NCI-H1092 (cell line): ENCODE measurements at regions not wholly inside any gene's neighbourhood (a gene's known extent, or its start where the extent isn't known, plus 50 kb on each side); places are given as distances from the start of the nearest gene placed in this dataset.

Experiments
- DNase-seq: peaks from one replicate; lab custom pipeline; 2025; lab: John Stamatoyannopoulos, UW

DNA sequence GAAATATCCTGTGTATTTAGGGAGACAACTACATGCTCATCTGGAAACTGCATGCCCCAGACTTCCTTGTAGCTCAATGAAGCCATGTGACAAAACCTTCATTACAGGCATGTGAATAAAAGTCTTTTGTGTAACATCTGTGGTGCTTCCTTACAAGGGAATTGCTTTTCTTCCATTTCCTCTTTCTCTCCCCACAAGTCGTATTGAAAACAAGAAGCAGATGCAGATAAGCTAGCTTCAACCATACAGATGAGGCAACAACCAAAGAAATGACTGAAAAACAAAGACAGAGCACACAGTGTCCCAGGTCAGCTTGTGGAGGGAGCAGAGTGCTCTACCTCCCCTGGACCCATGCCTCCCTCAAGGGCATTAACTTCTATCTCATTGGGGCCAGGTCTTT is 115.8 kb upstream of the INPP4B start:
- no peak for DNase-seq

DNA sequence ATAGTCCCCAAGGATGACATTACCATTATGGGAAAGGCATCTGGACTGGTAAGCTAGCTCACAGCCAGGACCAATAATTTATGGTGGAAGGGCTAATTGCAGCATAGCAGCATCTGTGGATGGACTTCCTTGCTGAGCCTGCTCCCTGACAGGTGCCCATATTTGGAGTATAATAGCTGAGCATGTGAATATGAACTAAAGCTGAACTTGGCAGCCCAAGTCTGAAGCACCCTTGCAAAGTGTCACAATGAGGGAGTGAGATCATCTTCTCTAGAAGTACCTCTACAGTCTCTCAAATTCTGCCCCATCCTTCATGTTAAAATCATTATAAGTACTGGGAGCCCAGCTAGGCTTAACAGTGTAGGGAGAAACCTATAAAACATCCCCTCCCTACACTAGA is 128.2 kb upstream of the INPP4B start:
- no peak for DNase-seq

DNA sequence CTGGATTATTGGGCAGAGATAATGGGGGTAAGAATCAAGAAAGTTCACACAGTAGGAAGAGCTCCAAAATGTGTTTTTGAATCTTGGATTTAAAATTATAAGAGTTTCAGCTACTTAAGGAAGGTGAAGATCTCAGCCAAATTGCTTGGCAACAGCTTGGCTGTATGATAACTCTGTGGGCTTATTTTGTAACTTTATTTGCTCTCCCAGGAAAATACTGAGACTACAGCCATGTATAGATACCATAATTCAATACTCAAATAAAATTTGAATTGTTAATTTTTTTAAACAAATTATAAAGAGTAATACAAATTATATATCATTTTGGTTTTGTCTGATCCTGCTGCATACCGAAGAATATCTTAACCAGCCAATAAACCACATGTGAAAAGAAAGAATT is 129.5 kb upstream of the INPP4B start:
- DNase-seq = no peak

DNA sequence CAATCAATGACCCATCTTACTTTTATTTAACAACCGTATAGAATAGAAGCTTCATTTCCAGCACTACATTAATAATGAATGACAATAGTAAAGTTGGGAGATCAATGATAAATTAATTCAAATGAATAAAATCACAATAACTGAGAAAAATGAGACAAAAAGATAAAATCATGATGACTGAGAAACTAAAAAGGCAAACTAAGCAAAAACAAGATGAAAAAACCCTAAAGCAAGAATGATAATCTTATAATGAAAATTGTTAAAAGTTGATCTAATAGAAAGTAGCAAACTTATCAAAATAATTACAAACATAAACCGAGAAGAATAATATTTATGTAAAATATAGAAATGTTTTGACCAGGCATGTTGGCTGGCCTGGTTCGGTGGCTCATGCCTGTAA is 130.4 kb upstream of the INPP4B start:
- DNase-seq = no peak

GRCh38 chr4:142977182-142977581 is 131.1 kb upstream of the INPP4B start:
- no peak for DNase-seq

DNA sequence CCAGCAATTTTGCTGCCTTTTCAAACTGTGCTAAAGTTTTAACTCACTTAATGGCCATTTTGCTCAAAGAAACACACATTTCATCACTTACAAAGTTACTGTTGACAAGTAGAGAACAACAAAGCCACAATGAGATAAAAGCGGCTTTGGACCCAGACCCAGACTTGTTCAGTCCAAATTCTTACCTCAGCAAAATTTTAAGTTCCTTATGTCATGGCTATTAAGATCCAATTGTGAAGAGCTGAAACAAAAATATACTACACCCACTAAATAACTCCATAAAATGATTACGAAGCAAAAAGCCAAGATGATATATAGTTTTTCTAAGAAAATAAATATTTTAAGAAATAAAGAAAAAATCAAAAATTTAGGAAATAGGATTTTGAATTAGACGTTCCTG is 137.0 kb upstream of the INPP4B start:
- no peak for DNase-seq

DNA sequence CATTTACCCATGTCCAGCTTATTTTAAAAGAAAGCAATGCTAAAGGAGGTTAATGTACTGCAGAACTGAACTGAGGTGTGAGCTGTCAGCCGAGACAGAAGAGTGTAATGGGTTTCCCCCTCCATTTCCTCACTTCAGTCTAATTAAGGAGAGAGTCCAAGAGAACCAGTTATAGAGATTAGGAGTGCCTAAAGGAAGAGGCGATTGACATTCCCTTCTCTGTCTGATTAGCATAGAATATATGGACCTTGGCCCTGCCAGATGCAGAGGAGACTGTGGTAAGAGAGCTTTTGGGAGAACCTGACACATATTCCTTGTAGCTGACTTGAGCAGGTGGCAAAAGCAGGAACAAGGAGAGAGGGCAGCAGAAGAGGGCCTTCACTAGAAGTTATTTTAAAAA is 137.5 kb upstream of the INPP4B start:
- DNase-seq = no peak

GRCh38 chr4:142984871-142985585 is 138.9 kb upstream of the INPP4B start:
- DNase-seq = no peak

DNA sequence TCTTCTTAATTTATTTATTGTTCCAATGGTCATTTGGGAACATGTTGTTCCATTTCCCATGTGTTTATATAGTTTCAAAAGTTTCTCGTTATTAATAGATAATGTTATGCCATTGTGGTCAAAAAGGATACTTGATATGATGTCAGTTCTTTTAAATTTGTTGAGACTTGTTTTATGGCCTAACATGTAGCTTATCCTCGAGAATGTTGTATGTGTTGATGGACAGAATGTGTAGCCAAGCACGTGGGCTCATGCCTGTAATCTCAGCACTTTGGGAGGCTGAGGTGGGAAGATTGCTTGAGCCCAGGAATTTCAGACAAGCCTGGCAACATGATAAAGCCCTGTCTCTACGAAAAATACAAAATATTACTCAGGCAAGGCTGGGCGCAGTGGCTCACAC is 168.5 kb upstream of the USP38 start:
- DNase-seq = no peak

DNA sequence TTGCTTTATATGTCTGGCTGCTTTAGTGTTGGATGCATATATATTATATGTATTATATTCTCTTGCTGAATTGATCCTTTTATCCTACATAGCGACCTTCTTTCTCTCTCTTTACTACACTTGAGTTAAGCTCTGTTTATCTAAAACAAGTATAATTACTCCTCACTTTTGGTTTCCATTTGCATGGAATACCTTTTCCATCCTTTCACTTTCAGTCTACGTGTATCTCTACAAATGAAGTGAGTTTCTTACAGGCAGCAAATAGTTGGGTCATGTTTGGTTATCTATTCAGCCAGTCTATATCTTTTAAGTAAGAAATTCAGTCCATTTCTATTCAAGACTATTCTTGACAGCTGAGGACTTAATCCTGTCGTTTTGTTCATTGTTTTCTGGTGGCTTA is 167.5 kb upstream of the USP38 start:
- no peak for DNase-seq

DNA sequence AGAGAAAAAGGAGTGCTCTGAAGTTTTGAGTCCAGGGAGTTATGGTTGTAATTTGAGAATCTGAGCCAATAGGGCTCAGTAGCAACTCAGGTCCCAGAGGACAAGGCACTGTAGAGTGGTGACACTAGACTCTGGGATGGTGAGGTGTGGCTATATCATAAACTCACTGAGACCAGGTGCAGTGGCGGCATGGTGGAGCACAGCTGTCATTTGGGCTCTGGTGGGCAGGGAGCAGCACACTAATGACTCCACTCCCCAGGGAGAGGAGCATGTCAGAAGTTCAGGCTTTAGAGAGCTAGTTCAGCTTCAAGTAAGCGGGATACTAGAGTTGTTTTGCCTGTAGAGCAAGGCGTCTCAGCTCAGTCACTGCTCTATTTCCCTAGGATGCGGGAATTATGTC is 165.4 kb upstream of the USP38 start:
- DNase-seq = no peak

GRCh38 chr4:143021384-143021783 is 163.3 kb upstream of the USP38 start:
- no peak for DNase-seq

- DNase-seq = no peak
These were observed 161.3 kb upstream of the USP38 start for GRCh38 chr4:143023239-143023918.

GRCh38 chr4:143025081-143025704 is 159.5 kb upstream of the USP38 start:
- DNase-seq = no peak

- no peak for DNase-seq
These were observed 158.1 kb upstream of the USP38 start for GRCh38 chr4:143026459-143027170.

DNA sequence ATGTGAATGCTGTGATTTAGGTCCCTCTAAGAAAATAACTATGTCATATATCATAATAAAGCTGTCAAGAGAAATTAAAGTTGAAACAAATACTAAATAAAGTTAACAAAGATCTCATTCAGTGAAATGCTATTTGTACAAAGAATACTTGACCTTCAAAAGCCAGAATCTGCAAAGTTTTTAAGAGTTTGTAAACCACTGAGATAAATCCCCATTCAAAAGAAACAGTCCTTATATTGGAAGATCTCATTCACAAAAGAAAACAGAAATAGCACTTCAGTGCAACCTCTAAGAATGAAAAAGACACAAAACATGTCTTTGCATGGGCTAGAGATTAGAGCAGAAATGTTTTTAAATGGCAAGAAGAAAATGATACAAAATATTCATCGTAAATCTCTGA is 149.1 kb upstream of the USP38 start:
- no peak for DNase-seq

DNA sequence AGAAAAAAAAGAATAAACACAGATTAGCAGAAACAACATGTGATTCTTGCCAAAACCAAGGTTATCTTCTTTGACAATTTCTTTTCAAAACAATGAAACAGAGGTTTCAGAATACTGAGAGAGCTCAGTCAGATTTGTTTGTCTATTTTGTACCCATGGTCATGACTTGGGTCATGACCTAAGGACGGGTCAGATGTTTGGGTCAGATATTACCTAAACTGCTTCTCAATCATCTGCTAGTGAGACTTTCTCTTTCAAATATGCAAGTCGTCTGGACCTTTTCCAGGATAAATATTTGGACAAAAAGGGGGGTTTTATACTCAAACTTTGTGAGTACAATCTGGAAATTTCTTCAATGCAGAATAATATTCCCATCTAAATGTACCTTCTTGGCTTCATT is 148.3 kb upstream of the USP38 start:
- DNase-seq = no peak

DNA sequence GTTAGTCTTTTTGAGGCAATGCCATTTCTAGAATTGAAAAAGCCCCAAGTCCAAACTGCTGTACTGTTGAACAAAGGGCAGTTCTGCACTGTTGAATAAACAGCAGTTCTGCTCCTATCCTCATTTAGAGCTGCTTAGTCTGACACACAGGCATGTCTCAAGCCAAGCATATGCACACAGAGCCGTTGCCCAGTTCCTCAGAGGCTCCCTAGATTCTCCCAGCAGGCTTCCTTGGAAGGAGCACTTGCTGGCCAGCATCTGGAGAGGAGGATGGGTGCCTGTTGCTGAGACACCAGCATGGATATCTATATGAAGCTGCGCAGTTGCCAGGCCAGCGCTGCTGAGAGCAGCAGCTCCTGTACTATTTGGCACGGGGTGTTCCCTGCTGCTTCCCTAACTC is 138.3 kb upstream of the USP38 start:
- no peak for DNase-seq

GRCh38 chr4:143046906-143047305 is 137.8 kb upstream of the USP38 start:
- DNase-seq = no peak

- DNase-seq = no peak
These were observed 129.7 kb upstream of the USP38 start for GRCh38 chr4:143054971-143055370.

DNA sequence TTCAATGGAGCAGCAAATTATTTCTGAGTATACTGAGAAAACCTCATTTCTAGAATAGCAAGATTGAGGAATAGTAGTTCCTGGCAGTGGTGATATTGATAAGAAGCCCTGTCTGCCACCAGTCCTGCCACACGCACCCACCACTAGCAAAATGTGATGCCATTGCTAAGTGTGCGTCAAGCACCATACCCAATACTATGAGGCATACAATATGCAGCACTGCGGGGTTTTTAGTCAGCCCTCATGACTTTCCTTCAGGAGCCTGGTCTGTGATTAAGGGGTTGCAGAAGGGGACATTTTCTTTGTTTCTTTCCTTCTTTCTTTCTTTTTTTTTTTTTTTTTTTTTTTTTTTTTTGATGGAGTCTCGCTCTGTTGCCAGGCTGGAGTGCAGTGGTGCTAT is 128.7 kb upstream of the USP38 start:
- DNase-seq = no peak

- DNase-seq = no peak
These were observed 113.4 kb upstream of the USP38 start for GRCh38 chr4:143071351-143071750.

DNA sequence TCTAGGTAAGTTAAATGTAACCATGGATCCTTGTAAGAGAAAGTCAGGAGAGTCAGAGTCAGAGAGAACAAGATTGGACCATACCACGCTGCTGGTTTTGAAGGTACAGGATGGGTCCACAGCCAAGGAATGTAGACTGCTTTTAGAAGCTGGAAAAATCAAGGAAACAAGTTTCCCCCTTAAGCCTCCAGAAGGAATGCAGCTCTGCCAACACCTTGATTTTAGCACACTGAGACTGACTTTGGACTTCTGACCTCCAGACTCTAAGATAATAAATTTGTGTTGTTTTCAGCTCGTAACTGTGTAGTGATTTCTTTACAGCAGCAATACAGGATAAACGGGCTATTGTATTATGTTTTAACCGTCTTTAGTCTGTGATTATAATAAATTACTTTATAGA is 108.0 kb upstream of the USP38 start:
- DNase-seq = no peak
